B cell (primary cell): ENCODE measurements at regions not wholly inside any gene's neighbourhood (a gene's known extent, or its start where the extent isn't known, plus 50 kb on each side); places are given as distances from the start of the nearest gene placed in this dataset.

Source experiments
- ATAC-seq: fragments of 200-7000 bp; cut with Tn5 transposase; one replicate; pipeline ENCODE4 v1.10.0; 2021; ENCODE audit warnings: low read depth, mild to moderate bottlenecking, moderate number of reproducible peaks, moderate library complexity
- CTCF ChIA-PET: fragments of 350-600 bp; sonication (Branson Sonifier 250); formaldehyde crosslinking; loops from one replicate; lab custom pipeline; 2021; ENCODE audit warnings: antibody characterized with exemption, inconsistent platforms; lab: Charles Lee
- POLR2A ChIA-PET: fragments of 350-600 bp; sonication (Branson Sonifier 250); formaldehyde crosslinking; loops from one replicate; lab custom pipeline; 2021; ENCODE audit warnings: antibody characterized with exemption; lab: Charles Lee
- DNase-seq: peaks from one replicate; pipeline ENCODE4 v3.0.0; 2013
- H2AFZ ChIP-seq: 2 replicates; pipeline ENCODE4 v1.6.1; 2012; ENCODE audit warnings: mild to moderate bottlenecking, low read depth, low read length; ENCODE audit not compliant: insufficient read depth, poor library complexity, severe bottlenecking
- H3K27ac ChIP-seq, 2 donors: 1 replicate in 1 of 2; 2 replicates in 1 of 2; pipeline ENCODE4 v1.5.1; 2012 to 2013; ENCODE audit warnings: low read length in 2 of 2, mild to moderate bottlenecking in 2 of 2, moderate library complexity in 1 of 2
- H3K27me3 ChIP-seq, 4 experiments: fragments of 200-600 bp in 1 of 4; sonication (generic) in 1 of 4; replicated peaks in 1 of 4; 1 replicate in 2 of 4; 2 replicates in 2 of 4; pipeline versions ENCODE4 v1.6.1 to v1.7.0; 2013 to 2016; ENCODE audit warnings: low read length in 3 of 4, mild to moderate bottlenecking in 2 of 4, mixed read lengths in 1 of 4, moderate library complexity in 1 of 4; ENCODE audit not compliant: insufficient read depth in 4 of 4, control insufficient read depth in 3 of 4; ENCODE audit errors: control extremely low read depth in 1 of 4
- H3K36me3 ChIP-seq, 2 experiments: replicated peaks in 1 of 2; 1 replicate in 1 of 2; 2 replicates in 1 of 2; pipeline versions ENCODE4 v1.6.1 to v1.7.1; 2013; ENCODE audit warnings: low read length in 1 of 2; ENCODE audit not compliant: insufficient read depth in 2 of 2, control insufficient read depth in 1 of 2; ENCODE audit errors: control extremely low read depth in 1 of 2, extremely low read depth in 1 of 2
- H3K4me1 ChIP-seq, 2 donors: fragments of 200-600 bp in 1 of 2; sonication (generic) in 1 of 2; 1 replicate in 1 of 2; 2 replicates in 1 of 2; pipeline versions ENCODE4 v1.5.1 to v1.6.1; 2013 to 2017; ENCODE audit warnings: low read length in 2 of 2; ENCODE audit not compliant: control insufficient read depth in 2 of 2, insufficient read depth in 2 of 2
- H3K4me2 ChIP-seq: replicated peaks from 2 replicates; pipeline ENCODE3; 2012; ENCODE audit warnings: mild to moderate bottlenecking, low read depth, low read length; ENCODE audit not compliant: poor library complexity, severe bottlenecking
- H3K4me3 ChIP-seq, 5 experiments: fragments of 200-600 bp in 1 of 5; sonication (generic) in 1 of 5; 1 replicate in 3 of 5; 2 replicates in 2 of 5; pipeline versions ENCODE4 v1.5.1 to v1.7.0; 2011 to 2016; ENCODE audit warnings: low read length in 4 of 5, mild to moderate bottlenecking in 4 of 5, low read depth in 2 of 5, control low read depth in 1 of 5, moderate library complexity in 1 of 5; ENCODE audit not compliant: insufficient read depth in 1 of 5; ENCODE audit errors: control extremely low read depth in 1 of 5, extremely low read depth in 1 of 5
- H3K79me2 ChIP-seq: fragments of 200-600 bp; sonication (generic); one replicate; pipeline ENCODE4 v1.6.0; 2016; ENCODE audit warnings: low read length; ENCODE audit not compliant: control insufficient read depth, insufficient read depth
- H3K9ac ChIP-seq: fragments of 200-600 bp; sonication (generic); 2 replicates; pipeline ENCODE4 v1.6.1; 2017; ENCODE audit warnings: mild to moderate bottlenecking, low read length, moderate library complexity
- H3K9me3 ChIP-seq, 3 donors: one replicate each; pipeline versions ENCODE4 v1.6.1 to v1.7.1; 2013; ENCODE audit warnings: low read length in 2 of 3; ENCODE audit not compliant: control insufficient read depth in 2 of 3, insufficient read depth in 1 of 3; ENCODE audit errors: control extremely low read depth in 1 of 3
- H4K20me1 ChIP-seq: 2 replicates; pipeline ENCODE4 v1.6.0; 2012; ENCODE audit warnings: mild to moderate bottlenecking, low read length; ENCODE audit not compliant: insufficient read depth, control insufficient read depth, poor library complexity, severe bottlenecking
- H3K27ac Mint-ChIP-seq: one replicate; pipeline ENCODE4 v1.8.0; 2021; ENCODE audit warnings: mixed read lengths
- H3K27me3 Mint-ChIP-seq: one replicate; pipeline ENCODE4 v1.8.0; 2021; ENCODE audit warnings: mixed read lengths
- H3K4me1 Mint-ChIP-seq: one replicate; pipeline ENCODE4 v1.8.0; 2021; ENCODE audit warnings: mixed read lengths
- H3K4me3 Mint-ChIP-seq: one replicate; pipeline ENCODE4 v1.8.0; 2021; ENCODE audit warnings: mixed read lengths
- H3K9me3 Mint-ChIP-seq: one replicate; pipeline ENCODE4 v1.8.0; 2022; ENCODE audit warnings: mixed read lengths; ENCODE audit not compliant: insufficient read depth
- EZH2 ChIP-seq: IDR thresholded peaks from 2 replicates; pipeline ENCODE4 v1.6.1; 2012; ENCODE audit warnings: borderline replicate concordance, low read depth, mild to moderate bottlenecking, moderate library complexity, low read length; ENCODE audit not compliant: insufficient read depth, poor library complexity, severe bottlenecking
- WGBS: methylation state at CpG from one replicate; pipeline ENCODE4 v1.1.5; 2013; ENCODE audit warnings: missing lambda C conversion rate; ENCODE audit not compliant: insufficient coverage; 5-methylcytosine and 5-hydroxymethylcytosine counted together
- intact Hi-C: fragments of 100-400 bp; cut with micrococcal nuclease; formaldehyde crosslinking; loops from one replicate; pipeline ENCODE4 v1.10.0; 2022
- TF ChIP-seq, protein P1 (sequence below): fragments of 200-600 bp; IDR thresholded peaks from one replicate; pipeline ENCODE4 v1.8.0; 2022; ENCODE audit warnings: antibody characterized with exemption, mild to moderate bottlenecking

DNA sequence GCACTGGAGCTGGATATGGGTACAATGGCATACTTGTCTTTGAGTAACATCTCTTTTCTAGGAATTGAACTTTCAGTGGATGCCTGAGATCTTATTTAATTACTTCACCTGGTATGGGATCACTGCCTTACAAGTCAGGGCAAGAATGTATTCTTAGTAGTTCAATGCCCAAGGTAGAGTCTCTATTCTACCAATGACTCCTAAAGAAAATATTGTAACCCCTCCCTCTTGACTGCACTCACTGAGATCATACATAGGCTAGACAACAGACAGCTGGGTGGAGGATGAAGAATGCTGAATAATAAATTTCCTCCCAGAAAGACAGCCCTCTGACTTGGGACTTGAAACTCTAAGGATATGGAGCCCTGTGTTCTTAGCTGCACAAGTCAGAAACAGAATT, 1216.3 kb upstream of the ACO1 start:
- Histone ChIP-seq H3K4me2 (no peak overlapping the region), H4K20me1 (no peaks in the 10 kb centered on the region)

DNA sequence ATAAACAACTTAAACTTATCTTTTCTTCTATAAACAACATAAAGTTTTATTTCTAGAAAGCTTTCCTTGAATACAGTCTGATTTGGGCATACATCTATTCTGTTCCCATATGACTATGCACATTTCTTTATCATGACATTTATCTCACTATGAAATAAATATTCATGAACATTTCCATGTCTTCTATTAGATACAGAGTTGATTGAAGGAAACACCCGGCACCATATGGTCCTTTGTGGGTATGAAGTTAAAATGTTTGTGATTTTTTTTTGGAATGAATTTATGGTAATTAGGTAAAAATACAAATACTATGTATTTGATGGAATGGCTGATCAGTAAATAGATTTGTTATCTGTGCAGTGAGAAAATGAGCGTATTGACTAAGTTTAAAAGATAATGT, 1209.8 kb upstream of the ACO1 start:
- no peak for DNase-seq
- no peak overlapping the region for H3K27ac Mint-ChIP-seq
- Histone ChIP-seq H3K4me1 (no peaks in the 10 kb centered on the region), H4K20me1 (no peaks in the 10 kb centered on the region), H3K27ac (no peak overlapping the region), H3K9me3 (no peaks in the 10 kb centered on the region), H3K79me2 (no peaks in the 10 kb centered on the region), H2AFZ (no peak overlapping the region), H3K4me2 (no peak overlapping the region), H3K4me3 (no peak overlapping the region), H3K36me3 (no peaks in the 10 kb centered on the region), H3K9ac (no peak overlapping the region), H3K27me3 (no peaks in the 10 kb centered on the region)
- H3K4me3 Mint-ChIP-seq = no peak overlapping the region
- no peaks in the 10 kb centered on the region for H3K9me3 Mint-ChIP-seq
- no peak for ATAC-seq
- CTCF ChIA-PET = no interaction called here
- intact Hi-C loops = no loop called here
- TF ChIP-seq, protein P1, sequence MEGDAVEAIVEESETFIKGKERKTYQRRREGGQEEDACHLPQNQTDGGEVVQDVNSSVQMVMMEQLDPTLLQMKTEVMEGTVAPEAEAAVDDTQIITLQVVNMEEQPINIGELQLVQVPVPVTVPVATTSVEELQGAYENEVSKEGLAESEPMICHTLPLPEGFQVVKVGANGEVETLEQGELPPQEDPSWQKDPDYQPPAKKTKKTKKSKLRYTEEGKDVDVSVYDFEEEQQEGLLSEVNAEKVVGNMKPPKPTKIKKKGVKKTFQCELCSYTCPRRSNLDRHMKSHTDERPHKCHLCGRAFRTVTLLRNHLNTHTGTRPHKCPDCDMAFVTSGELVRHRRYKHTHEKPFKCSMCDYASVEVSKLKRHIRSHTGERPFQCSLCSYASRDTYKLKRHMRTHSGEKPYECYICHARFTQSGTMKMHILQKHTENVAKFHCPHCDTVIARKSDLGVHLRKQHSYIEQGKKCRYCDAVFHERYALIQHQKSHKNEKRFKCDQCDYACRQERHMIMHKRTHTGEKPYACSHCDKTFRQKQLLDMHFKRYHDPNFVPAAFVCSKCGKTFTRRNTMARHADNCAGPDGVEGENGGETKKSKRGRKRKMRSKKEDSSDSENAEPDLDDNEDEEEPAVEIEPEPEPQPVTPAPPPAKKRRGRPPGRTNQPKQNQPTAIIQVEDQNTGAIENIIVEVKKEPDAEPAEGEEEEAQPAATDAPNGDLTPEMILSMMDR = no peak
- no peak for TF ChIP-seq EZH2
- no CpG with 5 or more reads among the region's 2 CpGs for WGBS
- POLR2A ChIA-PET = no interaction called here
- H3K27me3 Mint-ChIP-seq = no peaks in the 10 kb centered on the region
- H3K4me1 Mint-ChIP-seq = no peaks in the 10 kb centered on the region

More for the DNA sequence above, 1216.3 kb upstream of the ACO1 start:
- DNase-seq = no peak
- H3K9ac ChIP-seq = no peak overlapping the region
- no peaks in the 10 kb centered on the region for H3K4me1 Mint-ChIP-seq
- H3K27me3 ChIP-seq = no peaks in the 10 kb centered on the region
- H3K27ac Mint-ChIP-seq = no peak overlapping the region
- H3K27ac ChIP-seq = no peak overlapping the region
- no peaks in the 10 kb centered on the region for H3K9me3 Mint-ChIP-seq
- H3K36me3 ChIP-seq = no peaks in the 10 kb centered on the region
- no peak overlapping the region for H3K4me3 ChIP-seq
- H3K4me1 ChIP-seq = no peaks in the 10 kb centered on the region
- H3K27me3 Mint-ChIP-seq = no peaks in the 10 kb centered on the region
- intact Hi-C loops = no loop called here
- ChIA-PET CTCF (no interaction called here), POLR2A (no interaction called here)
- H3K9me3 ChIP-seq = no peaks in the 10 kb centered on the region
- no peak for ATAC-seq
- no peak for TF ChIP-seq EZH2
- TF ChIP-seq, protein P1 = no peak
- H3K4me3 Mint-ChIP-seq = no peak overlapping the region
- no peak overlapping the region for H2AFZ ChIP-seq
- no peaks in the 10 kb centered on the region for H3K79me2 ChIP-seq
